PFSK-1 (cell line): ENCODE measurements at regions not wholly inside any gene's neighbourhood (a gene's known extent, or its start where the extent isn't known, plus 50 kb on each side); places are given as distances from the start of the nearest gene placed in this dataset.

Source experiments
- TAF1 ChIP-seq: IDR thresholded peaks from 2 replicates; pipeline ENCODE4 v1.6.1; 2012; ENCODE audit warnings: low read length, control low read depth, borderline replicate concordance; ENCODE audit not compliant: insufficient read depth
- TF ChIP-seq, protein P1 (sequence below), 2 experiments: IDR thresholded peaks; 2 replicates each; pipeline versions ENCODE4 v1.6.1 to v1.8.0; 2011 to 2012; ENCODE audit warnings: low read depth in 2 of 2, low read length in 2 of 2, control low read depth in 1 of 2, inconsistent platforms in 1 of 2, mild to moderate bottlenecking in 1 of 2, moderate library complexity in 1 of 2; ENCODE audit not compliant: insufficient read depth in 1 of 2

DNA sequence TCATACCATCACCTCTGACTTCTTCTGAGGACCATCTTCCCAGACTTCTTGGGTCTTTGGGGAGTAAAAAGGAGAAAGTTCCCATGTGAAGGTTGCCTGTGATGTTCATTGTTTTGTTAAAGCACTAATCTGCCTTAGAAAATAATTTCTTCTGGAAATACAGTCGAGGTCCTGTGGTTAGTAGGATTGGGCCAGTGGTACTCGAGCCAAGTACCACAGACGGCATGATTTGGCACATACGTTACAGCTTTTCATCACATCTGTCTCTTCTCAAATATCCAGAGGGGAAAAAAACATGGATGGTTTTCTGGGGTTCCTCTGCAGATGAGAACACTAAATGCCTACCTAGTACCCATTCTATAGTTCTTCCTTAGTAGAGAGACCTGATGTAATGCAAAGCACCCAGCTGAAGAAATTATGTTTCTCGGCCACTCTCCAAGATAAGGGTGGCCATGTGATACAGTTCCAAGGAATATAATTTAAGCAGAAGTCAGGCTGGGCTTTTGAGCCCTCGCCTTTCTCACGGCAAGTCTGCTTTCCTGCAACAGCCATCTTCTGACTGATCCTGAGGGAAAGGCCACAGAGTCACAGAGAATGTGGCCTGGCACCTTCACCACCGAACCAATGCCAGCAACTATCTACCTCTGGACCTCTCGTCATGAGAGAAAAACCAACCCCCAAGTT is 161.0 kb downstream of the RNF152 start:
- TF ChIP-seq TAF1, result no peak
- TF ChIP-seq, protein P1, sequence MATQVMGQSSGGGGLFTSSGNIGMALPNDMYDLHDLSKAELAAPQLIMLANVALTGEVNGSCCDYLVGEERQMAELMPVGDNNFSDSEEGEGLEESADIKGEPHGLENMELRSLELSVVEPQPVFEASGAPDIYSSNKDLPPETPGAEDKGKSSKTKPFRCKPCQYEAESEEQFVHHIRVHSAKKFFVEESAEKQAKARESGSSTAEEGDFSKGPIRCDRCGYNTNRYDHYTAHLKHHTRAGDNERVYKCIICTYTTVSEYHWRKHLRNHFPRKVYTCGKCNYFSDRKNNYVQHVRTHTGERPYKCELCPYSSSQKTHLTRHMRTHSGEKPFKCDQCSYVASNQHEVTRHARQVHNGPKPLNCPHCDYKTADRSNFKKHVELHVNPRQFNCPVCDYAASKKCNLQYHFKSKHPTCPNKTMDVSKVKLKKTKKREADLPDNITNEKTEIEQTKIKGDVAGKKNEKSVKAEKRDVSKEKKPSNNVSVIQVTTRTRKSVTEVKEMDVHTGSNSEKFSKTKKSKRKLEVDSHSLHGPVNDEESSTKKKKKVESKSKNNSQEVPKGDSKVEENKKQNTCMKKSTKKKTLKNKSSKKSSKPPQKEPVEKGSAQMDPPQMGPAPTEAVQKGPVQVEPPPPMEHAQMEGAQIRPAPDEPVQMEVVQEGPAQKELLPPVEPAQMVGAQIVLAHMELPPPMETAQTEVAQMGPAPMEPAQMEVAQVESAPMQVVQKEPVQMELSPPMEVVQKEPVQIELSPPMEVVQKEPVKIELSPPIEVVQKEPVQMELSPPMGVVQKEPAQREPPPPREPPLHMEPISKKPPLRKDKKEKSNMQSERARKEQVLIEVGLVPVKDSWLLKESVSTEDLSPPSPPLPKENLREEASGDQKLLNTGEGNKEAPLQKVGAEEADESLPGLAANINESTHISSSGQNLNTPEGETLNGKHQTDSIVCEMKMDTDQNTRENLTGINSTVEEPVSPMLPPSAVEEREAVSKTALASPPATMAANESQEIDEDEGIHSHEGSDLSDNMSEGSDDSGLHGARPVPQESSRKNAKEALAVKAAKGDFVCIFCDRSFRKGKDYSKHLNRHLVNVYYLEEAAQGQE (IDR thresholded peaks at IDR 0.05; ENCODE audit: insufficient read depth in 1 of 2, low read depth in 2 of 2, low read length in 2 of 2), result no peak
